Epithelial cell of esophagus (primary cell): ENCODE measurements at regions not wholly inside any gene's neighbourhood (a gene's known extent, or its start where the extent isn't known, plus 50 kb on each side); places are given as distances from the start of the nearest gene placed in this dataset.

ENCODE experiments used
- DNase-seq: peaks from one replicate; pipeline ENCODE4 v3.0.0; 2010; ENCODE audit warnings: low read depth
- H3K4me3 ChIP-seq: 2 replicates; pipeline ENCODE4 v1.5.1; 2011; ENCODE audit warnings: mild to moderate bottlenecking, low read length, control low read depth
- TF ChIP-seq, protein P1 (sequence below): IDR thresholded peaks from 2 replicates; pipeline ENCODE4 v1.5.1; 2011; ENCODE audit warnings: low read depth, mild to moderate bottlenecking, low read length, control low read depth, inconsistent platforms; ENCODE audit not compliant: insufficient read depth; ENCODE audit errors: missing control alignments

DNA sequence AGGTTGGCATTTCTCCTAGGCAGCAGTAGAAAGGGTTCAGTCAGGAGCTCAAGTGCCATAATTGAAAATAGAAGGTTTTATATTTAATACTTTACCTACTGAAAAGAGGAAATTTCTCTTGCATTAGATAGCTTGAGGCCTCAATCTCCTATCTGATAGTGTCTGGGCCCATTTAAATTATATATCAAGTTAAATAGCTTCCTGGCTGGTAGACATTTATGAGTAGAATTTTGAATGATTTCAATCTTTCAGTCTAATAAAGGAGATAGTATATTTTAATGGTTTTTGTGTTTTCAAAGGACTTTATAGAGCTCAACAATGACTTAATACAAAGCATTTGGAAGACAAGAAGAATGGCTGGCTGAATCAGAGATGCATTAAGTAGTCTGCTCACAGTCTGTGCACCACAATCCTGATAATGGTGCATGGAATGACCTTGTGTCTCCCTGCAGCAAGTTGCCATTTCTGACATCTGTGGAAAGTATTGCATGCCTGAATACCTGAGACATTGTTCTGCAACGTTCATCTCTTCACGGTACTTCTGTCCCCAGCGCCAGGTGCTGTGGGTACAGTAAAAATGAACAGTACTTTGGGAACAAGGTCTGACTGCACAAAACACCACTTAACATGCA lies 974.1 kb downstream of the TMTC2 start:
- no peak for DNase-seq
- H3K4me3 ChIP-seq = no peak overlapping the region
- TF ChIP-seq, protein P1, sequence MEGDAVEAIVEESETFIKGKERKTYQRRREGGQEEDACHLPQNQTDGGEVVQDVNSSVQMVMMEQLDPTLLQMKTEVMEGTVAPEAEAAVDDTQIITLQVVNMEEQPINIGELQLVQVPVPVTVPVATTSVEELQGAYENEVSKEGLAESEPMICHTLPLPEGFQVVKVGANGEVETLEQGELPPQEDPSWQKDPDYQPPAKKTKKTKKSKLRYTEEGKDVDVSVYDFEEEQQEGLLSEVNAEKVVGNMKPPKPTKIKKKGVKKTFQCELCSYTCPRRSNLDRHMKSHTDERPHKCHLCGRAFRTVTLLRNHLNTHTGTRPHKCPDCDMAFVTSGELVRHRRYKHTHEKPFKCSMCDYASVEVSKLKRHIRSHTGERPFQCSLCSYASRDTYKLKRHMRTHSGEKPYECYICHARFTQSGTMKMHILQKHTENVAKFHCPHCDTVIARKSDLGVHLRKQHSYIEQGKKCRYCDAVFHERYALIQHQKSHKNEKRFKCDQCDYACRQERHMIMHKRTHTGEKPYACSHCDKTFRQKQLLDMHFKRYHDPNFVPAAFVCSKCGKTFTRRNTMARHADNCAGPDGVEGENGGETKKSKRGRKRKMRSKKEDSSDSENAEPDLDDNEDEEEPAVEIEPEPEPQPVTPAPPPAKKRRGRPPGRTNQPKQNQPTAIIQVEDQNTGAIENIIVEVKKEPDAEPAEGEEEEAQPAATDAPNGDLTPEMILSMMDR = no peak

DNA sequence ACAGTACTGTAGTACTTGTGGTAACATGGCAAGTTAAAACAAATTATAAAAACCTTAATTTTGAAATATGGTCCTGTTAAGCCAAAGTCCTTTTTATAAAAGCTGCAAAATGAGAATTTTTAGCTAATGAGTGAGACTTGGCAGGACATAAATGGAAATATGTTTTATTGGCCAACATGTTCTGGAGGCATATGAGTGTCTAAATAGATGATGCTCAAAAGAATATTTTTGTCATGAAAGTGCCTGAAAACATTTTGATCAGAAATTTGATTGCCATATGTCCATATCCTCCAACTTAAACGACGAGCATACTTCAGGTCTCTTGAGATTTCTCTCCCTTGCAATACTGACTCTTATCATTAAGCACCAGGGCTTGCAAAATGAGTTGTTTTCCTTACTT lies 972.6 kb downstream of the TMTC2 start:
- H3K4me3 ChIP-seq = no peak overlapping the region
- TF ChIP-seq, protein P1 = no peak
- no peak for DNase-seq

DNA sequence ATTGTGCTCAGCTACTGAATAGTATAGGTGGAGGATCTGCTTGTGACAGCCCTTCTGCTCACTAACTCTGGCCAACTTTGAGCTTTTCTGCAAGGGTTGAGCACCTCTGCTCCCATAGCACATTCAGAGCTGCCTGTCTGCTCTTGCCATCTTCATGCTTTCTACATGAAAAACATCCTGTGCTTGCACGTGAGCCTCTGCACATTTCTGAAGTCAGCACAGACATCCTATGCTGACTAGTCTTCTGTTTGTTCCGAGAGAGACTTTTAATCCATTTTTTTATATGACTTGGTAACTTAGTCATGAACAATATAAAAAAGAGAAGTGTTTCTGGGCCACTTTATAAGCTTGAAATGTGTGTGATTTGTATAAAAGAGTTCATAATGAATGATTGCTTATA lies 969.3 kb downstream of the TMTC2 start:
- DNase-seq = peak; percentile 11
- no peak overlapping the region for H3K4me3 ChIP-seq
- TF ChIP-seq, protein P1 = no peak

DNA sequence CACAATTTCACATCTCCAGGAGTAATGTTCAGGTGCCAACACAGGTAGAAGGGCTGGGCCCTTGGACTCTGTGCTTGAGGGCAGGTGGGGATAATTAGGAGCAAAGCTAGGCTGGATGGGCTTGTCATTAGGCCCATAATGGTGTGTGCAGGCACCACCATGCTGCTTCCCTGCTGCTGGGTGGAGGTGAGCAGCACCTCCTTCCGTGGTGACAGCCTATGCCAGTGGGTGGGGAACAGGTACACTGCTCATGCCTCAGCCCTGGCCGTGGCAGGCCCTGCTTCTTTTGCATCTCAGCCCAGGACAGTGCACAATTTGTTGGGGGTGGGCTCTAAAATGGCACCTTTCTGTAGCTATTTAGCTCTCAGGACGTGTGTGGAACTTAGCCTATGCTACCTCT lies 955.5 kb downstream of the TMTC2 start:
- TF ChIP-seq, protein P1 = no peak
- no peak overlapping the region for H3K4me3 ChIP-seq

DNA sequence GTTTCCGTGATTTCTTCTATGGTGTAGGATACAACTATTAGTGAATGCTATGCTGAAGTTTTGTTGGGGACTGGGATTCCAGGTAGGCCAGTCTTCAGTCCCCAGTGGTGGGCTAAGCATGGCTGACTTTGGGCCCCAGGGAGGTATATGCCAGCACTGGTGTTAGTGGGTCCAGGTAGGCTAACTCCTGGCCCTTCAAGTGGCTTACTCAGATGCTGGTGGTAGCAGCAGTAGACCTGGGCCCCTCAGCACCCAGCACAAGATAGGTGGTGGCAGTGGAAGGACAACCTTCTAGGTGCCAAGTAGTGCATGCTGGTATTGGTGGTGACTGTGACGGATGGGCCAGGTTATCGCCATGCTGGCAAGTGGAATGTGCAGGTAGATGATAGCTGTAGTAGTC lies 955.1 kb downstream of the TMTC2 start:
- no peak for DNase-seq
- no peak overlapping the region for H3K4me3 ChIP-seq
- TF ChIP-seq, protein P1 = no peak

More for the DNA sequence above, 955.5 kb downstream of the TMTC2 start:
- no peak for DNase-seq

DNA sequence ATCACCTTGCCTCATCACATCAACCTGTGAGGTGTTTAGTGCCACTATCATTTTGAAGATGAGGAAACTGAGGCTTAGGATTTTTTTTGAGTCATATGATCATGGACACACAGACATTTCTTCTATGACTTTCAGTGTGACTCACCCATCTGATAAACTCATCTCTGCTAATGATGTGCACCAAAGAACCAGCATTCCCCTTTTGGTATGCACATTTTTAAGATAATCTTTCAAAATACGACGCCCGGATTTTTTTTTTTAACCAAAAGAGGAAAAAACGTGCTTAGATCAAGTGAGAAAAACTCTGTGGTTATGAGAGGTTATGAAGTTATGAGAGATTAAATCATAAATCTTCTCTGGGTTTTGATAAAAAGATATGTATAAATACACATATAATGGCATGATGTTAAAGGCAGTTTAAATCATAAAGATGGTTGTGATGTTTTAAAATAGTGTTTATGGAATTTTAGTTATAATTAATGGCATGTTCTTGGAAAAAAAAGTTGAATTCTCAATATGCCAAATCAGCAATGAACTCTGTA lies 948.1 kb downstream of the TMTC2 start:
- no peak overlapping the region for H3K4me3 ChIP-seq
- no peak for DNase-seq
- TF ChIP-seq, protein P1 = no peak

DNA sequence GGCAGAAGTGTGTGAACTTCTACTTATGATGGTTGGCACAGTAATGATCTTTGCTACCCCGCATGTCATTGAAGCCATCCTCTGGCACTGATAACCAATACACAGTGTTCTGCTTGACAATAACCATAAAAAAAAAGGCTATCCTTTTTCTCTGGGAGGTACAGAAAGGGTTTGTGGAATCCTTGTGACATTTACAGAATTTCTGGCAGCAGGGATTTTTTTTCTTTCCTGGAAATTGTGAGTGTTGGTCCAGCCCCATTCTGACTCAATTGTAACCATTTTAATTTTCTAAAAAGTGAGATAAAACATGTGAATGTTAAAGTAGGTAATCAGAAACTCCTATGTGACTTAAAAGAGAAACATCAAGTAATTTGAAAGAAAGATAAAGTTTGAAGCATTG lies 943.8 kb downstream of the TMTC2 start:
- DNase-seq = no peak
- no peak overlapping the region for H3K4me3 ChIP-seq
- TF ChIP-seq, protein P1 = no peak
